DMS 273 treated with DMSO at 0.1 percent for 48 hours (cell line): ENCODE measurements at regions not wholly inside any gene's neighbourhood (a gene's known extent, or its start where the extent isn't known, plus 50 kb on each side); places are given as distances from the start of the nearest gene placed in this dataset.

Source experiments
- DNase-seq: peaks from one replicate; lab custom pipeline; 2025; lab: John Stamatoyannopoulos, UW

- DNase-seq, result no peak
Observed at GRCh38 chr1:22379566-22379965, 72.1 kb upstream of the ZBTB40 start.

GRCh38 chr1:22380024-22380785, 71.4 kb upstream of the ZBTB40 start:
- no peak for DNase-seq

- no peak for DNase-seq
Observed at GRCh38 chr1:22383526-22384294, 67.9 kb upstream of the ZBTB40 start.

- DNase-seq, result no peak
Observed at GRCh38 chr1:22385537-22385936, 66.1 kb upstream of the ZBTB40 start.

- no peak for DNase-seq
Observed at GRCh38 chr1:22386774-22387173, 64.9 kb upstream of the ZBTB40 start.

- no peak for DNase-seq
Observed at GRCh38 chr1:22387919-22388580, 63.6 kb upstream of the ZBTB40 start.

GRCh38 chr1:22388671-22389450, 62.8 kb upstream of the ZBTB40 start:
- DNase-seq, result no peak

GRCh38 chr1:22393587-22393986, 58.1 kb upstream of the ZBTB40 start:
- no peak for DNase-seq

GRCh38 chr1:22398656-22399420, 52.8 kb upstream of the ZBTB40 start:
- DNase-seq, result no peak

GRCh38 chr1:22399421-22400091, 52.1 kb upstream of the ZBTB40 start:
- no peak for DNase-seq
